Smooth muscle cell (in vitro differentiated cells): ENCODE measurements at regions not wholly inside any gene's neighbourhood (a gene's known extent, or its start where the extent isn't known, plus 50 kb on each side); places are given as distances from the start of the nearest gene placed in this dataset.

ENCODE experiments used
- DNase-seq: peaks from one replicate; lab custom pipeline; 2025; ENCODE audit not compliant: unreplicated experiment; lab: John Stamatoyannopoulos, UW
- H2AFZ ChIP-seq: fragments of 200-600 bp; sonication (generic); 2 replicates; pipeline ENCODE4 v1.6.0; 2016; ENCODE audit warnings: antibody characterized with exemption, low read depth, mild to moderate bottlenecking
- H3F3A ChIP-seq: fragments of 200-600 bp; sonication (generic); 2 replicates; pipeline ENCODE4 v1.6.0; 2017; ENCODE audit warnings: antibody characterized with exemption, low read depth
- H3K27ac ChIP-seq: fragments of 200-600 bp; sonication (generic); 2 replicates; pipeline ENCODE4 v1.5.1; 2016; ENCODE audit warnings: low read depth, mild to moderate bottlenecking
- H3K27me3 ChIP-seq: fragments of 200-600 bp; sonication (generic); 2 replicates; pipeline ENCODE4 v1.6.1; 2016; ENCODE audit warnings: low read depth, mild to moderate bottlenecking
- H3K36me3 ChIP-seq: fragments of 200-600 bp; sonication (generic); 2 replicates; pipeline ENCODE4 v1.5.1; 2016; ENCODE audit warnings: low read depth
- H3K4me1 ChIP-seq: fragments of 200-600 bp; sonication (generic); 2 replicates; pipeline ENCODE4 v1.5.1; 2016; ENCODE audit warnings: low read depth
- H3K4me2 ChIP-seq: fragments of 200-600 bp; sonication (generic); 2 replicates; pipeline ENCODE4 v1.6.0; 2016; ENCODE audit warnings: mild to moderate bottlenecking
- H3K4me3 ChIP-seq: fragments of 200-600 bp; sonication (generic); 2 replicates; pipeline ENCODE4 v1.5.1; 2016; ENCODE audit warnings: mild to moderate bottlenecking
- H3K79me2 ChIP-seq: fragments of 200-600 bp; sonication (generic); 2 replicates; pipeline ENCODE4 v1.6.0; 2016; ENCODE audit warnings: low read depth, mild to moderate bottlenecking
- H3K9ac ChIP-seq: fragments of 200-600 bp; sonication (generic); 2 replicates; pipeline ENCODE4 v1.6.0; 2016; ENCODE audit warnings: low read depth
- H3K9me3 ChIP-seq: fragments of 200-600 bp; sonication (generic); replicated peaks from 2 replicates; pipeline ENCODE4 v1.5.1; 2016; ENCODE audit warnings: low read depth
- H4K20me1 ChIP-seq: fragments of 200-600 bp; sonication (generic); 2 replicates; pipeline ENCODE4 v1.6.0; 2016; ENCODE audit warnings: low read depth
- WGBS: methylation state at CpG from one replicate; pipeline ENCODE4 v1.1.7; 2016; ENCODE audit warnings: low lambda C conversion rate; 5-methylcytosine and 5-hydroxymethylcytosine counted together
- TF ChIP-seq, protein P1 (sequence below): fragments of 200-600 bp; sonication (generic); IDR thresholded peaks from 2 replicates; pipeline ENCODE4 v1.5.1; 2017; ENCODE audit warnings: borderline replicate concordance, mild to moderate bottlenecking, antibody characterized with exemption; ENCODE audit not compliant: insufficient read depth, poor library complexity, severe bottlenecking

DNA sequence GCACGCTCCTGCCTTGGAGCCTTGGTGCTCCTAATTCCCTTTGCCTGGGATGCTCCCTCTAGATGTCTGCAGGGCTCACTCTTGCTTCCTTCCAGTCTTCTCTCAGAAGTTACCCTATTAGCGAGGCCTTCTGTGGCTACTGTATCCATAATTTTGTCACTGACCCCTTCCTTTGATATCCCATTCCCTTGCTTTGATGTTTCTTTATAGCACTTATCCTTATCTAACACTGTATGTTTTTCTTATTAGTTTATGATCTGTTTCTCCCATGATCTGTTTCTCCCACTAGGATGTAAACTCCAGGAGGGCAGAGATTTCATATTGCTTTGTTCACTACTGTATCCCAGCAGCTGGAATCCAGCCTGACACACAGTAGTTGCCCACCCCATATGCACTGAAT, 263.4 kb downstream of the FOXD2 start:
- no peak overlapping the region for H2AFZ ChIP-seq
- no peaks in the 10 kb centered on the region for H3K79me2 ChIP-seq
- H3K9me3 ChIP-seq: no peaks in the 10 kb centered on the region
- H3K36me3 ChIP-seq: no peaks in the 10 kb centered on the region
- peaks cover 5% of the 10 kb centered on the region for H3K4me1 ChIP-seq
- no peak for DNase-seq
- no peaks in the 10 kb centered on the region for H4K20me1 ChIP-seq
- no peak overlapping the region for H3K4me2 ChIP-seq
- no peak overlapping the region for H3K9ac ChIP-seq
- no peaks in the 10 kb centered on the region for H3F3A ChIP-seq
- H3K27ac ChIP-seq: no peak overlapping the region
- TF ChIP-seq, protein P1, sequence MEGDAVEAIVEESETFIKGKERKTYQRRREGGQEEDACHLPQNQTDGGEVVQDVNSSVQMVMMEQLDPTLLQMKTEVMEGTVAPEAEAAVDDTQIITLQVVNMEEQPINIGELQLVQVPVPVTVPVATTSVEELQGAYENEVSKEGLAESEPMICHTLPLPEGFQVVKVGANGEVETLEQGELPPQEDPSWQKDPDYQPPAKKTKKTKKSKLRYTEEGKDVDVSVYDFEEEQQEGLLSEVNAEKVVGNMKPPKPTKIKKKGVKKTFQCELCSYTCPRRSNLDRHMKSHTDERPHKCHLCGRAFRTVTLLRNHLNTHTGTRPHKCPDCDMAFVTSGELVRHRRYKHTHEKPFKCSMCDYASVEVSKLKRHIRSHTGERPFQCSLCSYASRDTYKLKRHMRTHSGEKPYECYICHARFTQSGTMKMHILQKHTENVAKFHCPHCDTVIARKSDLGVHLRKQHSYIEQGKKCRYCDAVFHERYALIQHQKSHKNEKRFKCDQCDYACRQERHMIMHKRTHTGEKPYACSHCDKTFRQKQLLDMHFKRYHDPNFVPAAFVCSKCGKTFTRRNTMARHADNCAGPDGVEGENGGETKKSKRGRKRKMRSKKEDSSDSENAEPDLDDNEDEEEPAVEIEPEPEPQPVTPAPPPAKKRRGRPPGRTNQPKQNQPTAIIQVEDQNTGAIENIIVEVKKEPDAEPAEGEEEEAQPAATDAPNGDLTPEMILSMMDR: no peak
- H3K27me3 ChIP-seq: peaks cover 68% of the 10 kb centered on the region
- no peak overlapping the region for H3K4me3 ChIP-seq
- 92% methylated on average over 2 of the region's 2 CpGs for WGBS

- H3K9me3 ChIP-seq: no peaks in the 10 kb centered on the region
- H3K79me2 ChIP-seq: no peaks in the 10 kb centered on the region
- H3F3A ChIP-seq: no peaks in the 10 kb centered on the region
- no peak overlapping the region for H3K4me2 ChIP-seq
- WGBS: 89% methylated on average over 9 of the region's 9 CpGs
- H4K20me1 ChIP-seq: no peaks in the 10 kb centered on the region
- TF ChIP-seq, protein P1: no peak
- no peak overlapping the region for H3K4me3 ChIP-seq
- peaks cover 5% of the 10 kb centered on the region for H3K4me1 ChIP-seq
- no peaks in the 10 kb centered on the region for H3K36me3 ChIP-seq
- DNase-seq: no peak
- H3K27ac ChIP-seq: no peak overlapping the region
- no peak overlapping the region for H3K9ac ChIP-seq
- peaks cover 71% of the 10 kb centered on the region for H3K27me3 ChIP-seq
- H2AFZ ChIP-seq: no peak overlapping the region
These were observed 264.1 kb downstream of the FOXD2 start for GRCh38 chr1:47701741-47702515.

- Histone ChIP-seq H3K4me3 (no peak overlapping the region), H3F3A (no peaks in the 10 kb centered on the region), H3K27me3 (peaks cover 71% of the 10 kb centered on the region), H3K9me3 (no peaks in the 10 kb centered on the region), H3K36me3 (no peaks in the 10 kb centered on the region), H4K20me1 (no peaks in the 10 kb centered on the region), H3K27ac (no peak overlapping the region), H2AFZ (no peak overlapping the region), H3K4me1 (no peaks in the 10 kb centered on the region), H3K9ac (no peak overlapping the region), H3K4me2 (no peak overlapping the region), H3K79me2 (no peaks in the 10 kb centered on the region)
- whole genome bisulfite sequencing: 71% methylated on average over 9 of the region's 9 CpGs
- TF ChIP-seq, protein P1: no peak
- DNase-seq: no peak
These were observed 265.4 kb downstream of the FOXD2 start for GRCh38 chr1:47703156-47703825.
